IMR-90 (cell line): ENCODE measurements at regions not wholly inside any gene's neighbourhood (a gene's known extent, or its start where the extent isn't known, plus 50 kb on each side); places are given as distances from the start of the nearest gene placed in this dataset.

Source experiments
- ATAC-seq: fragments of 200-7000 bp; cut with Tn5 transposase; 2 replicates; pipeline ENCODE4 v1.9.1; 2020; ENCODE audit warnings: low read depth, mild to moderate bottlenecking, moderate library complexity
- BruUV-seq: library from RNA; stranded (reverse); fragments of 400-500 nt; replicated peaks from 2 replicates; lab custom pipeline; 2021; lab: Mats Ljungman, UMichigan
- CTCF ChIA-PET: fragments of 300-600 bp; formaldehyde crosslinking; extraction: SDS; loops from one replicate; lab custom pipeline; 2021; ENCODE audit warnings: antibody characterized with exemption; lab: Yijun Ruan, JAX
- POLR2A ChIA-PET: fragments of 300-600 bp; sonication (Branson Sonifier 250); formaldehyde crosslinking; loops from one replicate; lab custom pipeline; 2022; ENCODE audit warnings: antibody characterized with exemption; ENCODE audit not compliant: unreplicated experiment; lab: Charles Lee
- DNase-seq: peaks from one replicate; pipeline ENCODE4 v3.0.0; 2013
- H2AFZ ChIP-seq: replicated peaks from 2 replicates; pipeline ENCODE3; 2013; ENCODE audit warnings: low read length, mild to moderate bottlenecking; ENCODE audit not compliant: poor library complexity
- H2AK5ac ChIP-seq: 2 replicates; pipeline ENCODE4 v1.6.1; 2013; ENCODE audit warnings: low read depth, low read length, inconsistent platforms
- H2AK9ac ChIP-seq: replicated peaks from 2 replicates; pipeline ENCODE3; 2013; ENCODE audit warnings: mild to moderate bottlenecking, low read depth, low read length, moderate library complexity; ENCODE audit not compliant: poor library complexity
- H2BK120ac ChIP-seq: 2 replicates; pipeline ENCODE4 v1.6.1; 2013; ENCODE audit warnings: low read depth, low read length, inconsistent platforms
- H2BK15ac ChIP-seq: 3 replicates; pipeline ENCODE4 v1.6.1; 2013; ENCODE audit warnings: low read depth, low read length, inconsistent platforms
- H2BK20ac ChIP-seq: 2 replicates; pipeline ENCODE4 v1.6.1; 2013; ENCODE audit warnings: low read depth, mild to moderate bottlenecking, inconsistent platforms, low read length, moderate library complexity
- H2BK5ac ChIP-seq: 2 replicates; pipeline ENCODE4 v1.6.1; 2013; ENCODE audit warnings: mild to moderate bottlenecking, low read depth, low read length, inconsistent platforms; ENCODE audit not compliant: poor library complexity, severe bottlenecking
- H3K14ac ChIP-seq: replicated peaks from 2 replicates; pipeline ENCODE4 v1.6.1; 2013; ENCODE audit warnings: low read depth, low read length, inconsistent platforms
- H3K18ac ChIP-seq: 2 replicates; pipeline ENCODE4 v1.6.1; 2013; ENCODE audit warnings: low read depth, low read length, control low read depth
- H3K23ac ChIP-seq: 2 replicates; pipeline ENCODE4 v1.6.1; 2013; ENCODE audit warnings: low read depth, low read length, inconsistent platforms
- H3K27ac ChIP-seq: 2 replicates; pipeline ENCODE4 v1.5.1; 2013; ENCODE audit warnings: mild to moderate bottlenecking, control low read depth, low read length; ENCODE audit not compliant: insufficient read depth
- H3K27me3 ChIP-seq: 2 replicates; pipeline ENCODE4 v1.6.1; 2013; ENCODE audit warnings: low read length; ENCODE audit not compliant: control insufficient read depth, insufficient read depth
- H3K36me3 ChIP-seq: 2 replicates; pipeline ENCODE4 v1.6.1; 2013; ENCODE audit warnings: low read length, mixed read lengths; ENCODE audit not compliant: control insufficient read depth, insufficient read depth
- H3K4ac ChIP-seq: 2 replicates; pipeline ENCODE4 v1.6.1; 2013; ENCODE audit warnings: low read depth, low read length, inconsistent platforms
- H3K4me1 ChIP-seq: 2 replicates; pipeline ENCODE4 v1.6.1; 2013; ENCODE audit warnings: low read length, mixed read lengths; ENCODE audit not compliant: control insufficient read depth, insufficient read depth
- H3K4me2 ChIP-seq: 2 replicates; pipeline ENCODE4 v1.6.1; 2013; ENCODE audit warnings: low read depth, mild to moderate bottlenecking, control low read depth, low read length, moderate library complexity
- H3K4me3 ChIP-seq: 2 replicates; pipeline ENCODE4 v1.5.1; 2013; ENCODE audit warnings: low read depth, mild to moderate bottlenecking, control low read depth, low read length, moderate library complexity; ENCODE audit not compliant: insufficient read depth
- H3K56ac ChIP-seq: 2 replicates; pipeline ENCODE4 v1.6.1; 2013; ENCODE audit warnings: low read length, inconsistent platforms; ENCODE audit not compliant: insufficient read depth; ENCODE audit errors: extremely low read depth
- H3K79me1 ChIP-seq, 2 experiments: 2 replicates each; pipeline ENCODE4 v1.6.1; 2013; ENCODE audit warnings: low read length in 2 of 2, inconsistent platforms in 1 of 2, low read depth in 1 of 2
- H3K9ac ChIP-seq: 2 replicates; pipeline ENCODE4 v1.6.1; 2013; ENCODE audit warnings: low read depth, low read length, control low read depth
- H3K9me1 ChIP-seq: 2 replicates; pipeline ENCODE4 v1.6.1; 2013; ENCODE audit warnings: low read length, inconsistent platforms; ENCODE audit not compliant: insufficient read depth
- H3K9me3 ChIP-seq: 2 replicates; pipeline ENCODE4 v1.6.1; 2013; ENCODE audit warnings: low read length; ENCODE audit not compliant: control insufficient read depth, insufficient read depth
- H4K20me1 ChIP-seq: 2 replicates; pipeline ENCODE4 v1.6.1; 2013; ENCODE audit warnings: low read length, inconsistent platforms; ENCODE audit not compliant: insufficient read depth
- H4K5ac ChIP-seq: 2 replicates; pipeline ENCODE4 v1.6.1; 2013; ENCODE audit warnings: mild to moderate bottlenecking, low read depth, low read length, control low read depth
- H4K8ac ChIP-seq, 2 experiments: 2 replicates each; pipeline ENCODE4 v1.6.1; 2013; ENCODE audit warnings: low read depth in 2 of 2, low read length in 2 of 2, control low read depth in 1 of 2, inconsistent platforms in 1 of 2
- H4K91ac ChIP-seq: 2 replicates; pipeline ENCODE4 v1.6.1; 2013; ENCODE audit warnings: low read depth, low read length, inconsistent platforms; ENCODE audit not compliant: insufficient read depth
- BHLHE40 ChIP-seq: fragments of 150-350 bp; IDR thresholded peaks from 2 replicates; pipeline ENCODE4 v1.6.1; 2016; ENCODE audit warnings: mild to moderate bottlenecking, low read depth, low read length
- CEBPB ChIP-seq: IDR thresholded peaks from 2 replicates; pipeline ENCODE4 v1.6.1; 2012; ENCODE audit warnings: low read depth, low read length, improper control_type of control experiment
- CHD1 ChIP-seq: IDR thresholded peaks from 2 replicates; pipeline ENCODE4 v1.6.1; 2012; ENCODE audit warnings: low read depth, low read length, improper control_type of control experiment
- FOS ChIP-seq: fragments of 150-350 bp; IDR thresholded peaks from 2 replicates; pipeline ENCODE4 v1.6.1; 2016; ENCODE audit warnings: low read depth, low read length
- MAFK ChIP-seq: IDR thresholded peaks from 2 replicates; pipeline ENCODE4 v1.6.1; 2012; ENCODE audit warnings: low read depth, low read length, improper control_type of control experiment
- MAZ ChIP-seq: IDR thresholded peaks from 2 replicates; pipeline ENCODE4 v1.6.1; 2012; ENCODE audit warnings: low read depth, mild to moderate bottlenecking, low read length, improper control_type of control experiment, moderate library complexity, borderline replicate concordance
- POLR2A ChIP-seq: IDR thresholded peaks from 2 replicates; pipeline ENCODE4 v1.6.1; 2012; ENCODE audit warnings: mild to moderate bottlenecking, low read depth, low read length
- WGBS, 2 experiments: methylation state at CpG; one replicate each; pipeline versions ENCODE4 v1.1.5 to v1.1.7; 2013; ENCODE audit warnings: missing lambda C conversion rate in 2 of 2; ENCODE audit not compliant: insufficient read length in 1 of 2; ENCODE audit errors: extremely low coverage in 2 of 2; 5-methylcytosine and 5-hydroxymethylcytosine counted together
- dilution Hi-C: fragments of 300-500 bp; cut with HindIII; formaldehyde crosslinking; loops from one replicate; pipeline ENCODE4 v1.14.3; 2018; ENCODE audit warnings: low sequenced_read_pairs; ENCODE audit not compliant: unreplicated experiment
- in situ Hi-C: fragments of 300-500 bp; cut with MboI; formaldehyde crosslinking; loops from 3 replicates; pipeline ENCODE4 v1.14.3; 2019; ENCODE audit warnings: low sequenced_read_pairs, inconsistent platforms, mixed read lengths
- intact Hi-C: fragments of 100-400 bp; cut with micrococcal nuclease; formaldehyde crosslinking; loops from 2 replicates; pipeline ENCODE4 v1.10.0; 2022

DNA sequence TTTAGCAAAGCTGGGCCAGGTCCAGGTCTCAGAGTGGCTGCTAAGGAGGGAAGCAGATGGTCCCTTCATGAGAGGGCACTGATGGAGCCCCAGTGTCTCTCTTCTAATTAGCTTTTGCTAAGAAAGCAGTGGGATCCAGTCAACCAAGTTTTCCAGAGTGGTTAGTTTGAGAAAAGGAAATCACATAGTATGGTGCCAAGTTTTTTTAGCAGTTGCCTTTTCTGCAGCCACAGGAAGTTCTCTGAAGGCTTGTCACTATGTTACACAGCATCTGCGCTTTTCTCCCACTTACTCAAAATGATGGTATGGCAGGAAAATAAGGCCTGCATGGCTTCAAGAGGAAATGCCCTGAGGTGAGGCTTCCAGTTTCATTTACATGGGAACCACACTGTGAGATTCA lies 331.5 kb upstream of the ZNF462 start:
- Histone ChIP-seq H4K8ac (no peak overlapping the region), H2BK120ac (no peak overlapping the region), H3K27me3 (no peaks in the 10 kb centered on the region), H3K14ac (no peak overlapping the region), H2BK5ac (no peak overlapping the region), H3K36me3 (no peaks in the 10 kb centered on the region), H2AK9ac (no peak overlapping the region), H2BK20ac (no peak overlapping the region), H3K27ac (no peak overlapping the region), H3K9ac (no peak overlapping the region), H4K91ac (no peak overlapping the region), H3K4me3 (no peak overlapping the region), H3K4ac (no peak overlapping the region), H3K4me1 (no peaks in the 10 kb centered on the region), H2BK15ac (no peak overlapping the region), H2AFZ (no peak overlapping the region), H4K5ac (no peak overlapping the region), H3K4me2 (no peak overlapping the region), H3K79me1 (no peaks in the 10 kb centered on the region), H3K9me1 (no peaks in the 10 kb centered on the region), H4K20me1 (no peaks in the 10 kb centered on the region), H2AK5ac (no peak overlapping the region), H3K18ac (no peak overlapping the region), H3K23ac (no peak overlapping the region), H3K9me3 (peaks cover 6% of the 10 kb centered on the region), H3K56ac (no peak overlapping the region)
- ATAC-seq (no peak), DNase-seq (no peak)
- no peak for TF ChIP-seq FOS
- TF ChIP-seq CEBPB, result no peak
- no peak for TF ChIP-seq CHD1
- TF ChIP-seq BHLHE40, result no peak
- no peak for TF ChIP-seq MAZ
- TF ChIP-seq POLR2A, result no peak
- no peak for TF ChIP-seq MAFK
- WGBS, 2 experiments, result no CpG with 5 or more reads among the region's 1 CpG
- ChIA-PET CTCF (no interaction called here), POLR2A (no interaction called here)
- intact Hi-C loops (no loop called here), dilution Hi-C loops (no loop called here), in situ Hi-C loops (no loop called here)
- no TSS peak for BruUV-seq
